ENCODE measurements at regions not wholly inside any gene's neighbourhood (a gene's known extent, or its start where the extent isn't known, plus 50 kb on each side); places are given as distances from the start of the nearest gene placed in this dataset.

GRCh38 chr10:9066152-9066551 lies 1011.7 kb downstream of the GATA3 start:
- TF ChIP-seq CTCF (conservative IDR thresholded peaks at IDR 0.05 in 1 of 2, IDR thresholded peaks at IDR 0.05 in 1 of 2; ENCODE audit: extremely low read depth in 1 of 2, insufficient read depth in 1 of 2, low read depth in 1 of 2, low read length in 2 of 2) (no peak), EZH2 (IDR thresholded peaks at IDR 0.05; ENCODE audit: borderline replicate concordance, low read length) (no peak)

Data from mammary epithelial cell (primary cell).